ENCODE measurements at regions not wholly inside any gene's neighbourhood (a gene's known extent, or its start where the extent isn't known, plus 50 kb on each side); places are given as distances from the start of the nearest gene placed in this dataset.

DNA sequence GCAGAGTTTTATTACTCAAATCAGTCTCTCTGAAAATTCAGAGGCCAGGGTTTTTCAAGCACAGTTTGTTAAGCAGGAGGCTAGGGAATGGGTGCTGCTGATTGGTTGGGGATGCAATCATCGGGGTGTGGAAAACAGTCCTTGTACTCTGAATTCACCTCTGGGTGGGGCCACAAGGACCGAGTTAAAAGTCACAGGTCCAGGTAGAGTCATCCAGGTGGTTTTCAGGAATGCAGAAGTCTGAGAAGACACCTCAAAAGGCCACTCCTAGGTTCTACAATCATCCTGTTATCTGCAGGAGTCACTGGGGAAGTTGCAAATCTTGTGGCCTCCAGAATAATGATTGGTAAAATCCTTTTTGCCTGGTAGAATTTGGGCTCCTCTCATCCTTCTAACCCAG is 371.2 kb upstream of the SULF2 start:
- TF ChIP-seq POLR2AphosphoS5 (IDR thresholded peaks at IDR 0.05; ENCODE audit: low read depth, low read length): no peak
- TF ChIP-seq POLR2A (IDR thresholded peaks at IDR 0.05; ENCODE audit: low read depth, low read length): no peak
- TF ChIP-seq TAF1 (IDR thresholded peaks at IDR 0.05; ENCODE audit: borderline replicate concordance, low read depth, low read length): no peak
